Fibroblast of the aortic adventitia (primary cell): ENCODE measurements at regions not wholly inside any gene's neighbourhood (a gene's known extent, or its start where the extent isn't known, plus 50 kb on each side); places are given as distances from the start of the nearest gene placed in this dataset.

Source experiments
- DNase-seq: peaks from one replicate; pipeline ENCODE4 v3.0.0-alpha.2; 2010; ENCODE audit warnings: low read depth
- H3K4me3 ChIP-seq: 2 replicates; pipeline ENCODE4 v1.5.1; 2011; ENCODE audit warnings: low read depth, mild to moderate bottlenecking, control low read depth, low read length, moderate library complexity
- CTCF ChIP-seq: IDR thresholded peaks from 2 replicates; pipeline ENCODE4 v1.5.1; 2011; ENCODE audit warnings: mild to moderate bottlenecking, low read length, control low read depth, inconsistent platforms; ENCODE audit not compliant: insufficient read depth

GRCh38 chr2:121828281-121828731 is 72.9 kb downstream of the TSN start:
- TF ChIP-seq CTCF, result no peak
- no peak for DNase-seq
- H3K4me3 ChIP-seq, result no peak overlapping the region

GRCh38 chr2:121830809-121831208 is 75.4 kb downstream of the TSN start:
- TF ChIP-seq CTCF, result no peak
- no peak for DNase-seq
- H3K4me3 ChIP-seq, result no peak overlapping the region

GRCh38 chr2:121831841-121832240 is 76.4 kb downstream of the TSN start:
- DNase-seq, result peak; percentile 12
- H3K4me3 ChIP-seq, result no peak overlapping the region
- TF ChIP-seq CTCF, result no peak

- no peak for TF ChIP-seq CTCF
- DNase-seq, result no peak
- no peak overlapping the region for H3K4me3 ChIP-seq
These were observed 77.2 kb downstream of the TSN start for GRCh38 chr2:121832412-121833357.

- no peak for TF ChIP-seq CTCF
- DNase-seq, result no peak
- H3K4me3 ChIP-seq, result no peak overlapping the region
These were observed 77.9 kb downstream of the TSN start for GRCh38 chr2:121833358-121833723.

- no peak overlapping the region for H3K4me3 ChIP-seq
- no peak for TF ChIP-seq CTCF
- DNase-seq, result no peak
These were observed 81.2 kb downstream of the TSN start for GRCh38 chr2:121836611-121837010.
